ENCODE measurements at regions not wholly inside any gene's neighbourhood (a gene's known extent, or its start where the extent isn't known, plus 50 kb on each side); places are given as distances from the start of the nearest gene placed in this dataset.

DNA sequence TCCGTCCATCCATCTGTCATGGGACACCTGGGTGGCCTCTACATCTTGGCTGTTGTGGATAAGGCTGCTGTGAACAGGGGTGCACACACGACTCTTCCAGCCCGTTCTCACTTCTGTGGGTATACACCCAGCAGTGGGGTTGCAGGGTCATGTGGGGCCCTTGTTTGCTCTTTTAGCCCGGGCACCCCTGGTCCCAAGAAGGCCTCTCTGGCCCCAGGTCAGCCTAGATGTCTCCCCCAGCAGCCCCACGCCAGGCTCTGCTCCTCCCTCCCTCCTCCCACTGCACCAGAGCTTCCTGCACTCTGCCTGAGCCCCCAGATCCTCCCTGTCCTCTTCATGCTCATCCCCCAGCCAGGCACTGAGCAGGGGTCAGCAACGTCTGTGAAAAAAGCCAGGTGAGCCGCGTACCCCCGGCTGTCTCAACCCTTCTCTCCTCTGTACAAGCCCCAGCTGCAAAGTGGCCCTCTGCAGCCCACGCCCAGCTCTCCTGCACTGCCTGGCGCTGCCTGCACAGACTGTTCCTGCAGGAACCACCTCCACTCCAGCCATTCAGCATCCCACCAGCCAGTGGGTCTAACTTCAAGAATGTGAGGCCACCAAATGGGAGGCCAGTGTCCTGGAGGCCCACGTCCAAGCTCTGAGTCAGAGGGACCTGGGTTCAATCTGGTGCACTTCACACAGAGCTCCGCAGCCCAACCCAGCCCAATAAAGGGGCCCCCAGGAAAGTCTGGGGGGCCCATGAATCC is 1508.9 kb downstream of the BRD1 start:
- no peak overlapping the region for H3K4me3 Mint-ChIP-seq
- TF ChIP-seq CTCF (IDR thresholded peaks at IDR 0.05) = no peak
- no peak for DNase-seq
- peaks cover 78% of the 10 kb centered on the region for H3K9me3 Mint-ChIP-seq
- H3K27me3 Mint-ChIP-seq (ENCODE audit: insufficient read depth) = peaks cover 4% of the 10 kb centered on the region
- no peak overlapping the region for H3K27ac Mint-ChIP-seq
- no peaks in the 10 kb centered on the region; the same call in 1 of the 2 replicates for H3K36me3 Mint-ChIP-seq (ENCODE audit: low read depth)
- H3K4me1 Mint-ChIP-seq (ENCODE audit: low read depth) = no peaks in the 10 kb centered on the region

DNA sequence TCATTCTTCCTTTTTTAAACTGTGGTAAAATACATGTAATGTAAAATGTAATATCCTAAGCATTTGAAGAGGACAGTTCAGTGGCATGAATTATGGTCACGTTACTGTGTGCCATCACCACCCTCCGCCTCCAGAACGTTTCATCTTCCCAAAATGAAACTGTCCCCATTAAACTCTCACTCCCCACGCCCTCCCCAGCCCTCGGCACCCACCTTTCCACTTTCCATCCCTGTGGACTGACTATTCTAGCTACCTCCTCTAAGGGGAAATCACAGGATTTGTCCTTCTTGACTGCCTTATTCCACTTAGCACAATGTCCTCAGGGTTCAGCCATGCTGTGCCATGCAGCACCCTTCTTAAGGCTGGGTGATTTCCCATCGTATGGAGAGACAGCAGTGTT is 1509.5 kb downstream of the BRD1 start:
- Mint-ChIP-seq H3K27ac (no peak overlapping the region), H3K4me1 (ENCODE audit: low read depth) (no peaks in the 10 kb centered on the region), H3K4me3 (no peak overlapping the region), H3K27me3 (ENCODE audit: insufficient read depth) (peaks cover 4% of the 10 kb centered on the region), H3K36me3 (ENCODE audit: low read depth) (no peaks in the 10 kb centered on the region; the same call in 1 of the 2 replicates), H3K9me3 (peaks cover 83% of the 10 kb centered on the region)
- no peak for DNase-seq
- TF ChIP-seq CTCF (IDR thresholded peaks at IDR 0.05) = no peak

GRCh38 chr22:48316257-48317250 is 1511.1 kb downstream of the BRD1 start:
- Mint-ChIP-seq H3K27ac (no peak overlapping the region), H3K4me3 (no peak overlapping the region), H3K9me3 (peaks cover 90% of the 10 kb centered on the region), H3K4me1 (ENCODE audit: low read depth) (no peaks in the 10 kb centered on the region), H3K27me3 (ENCODE audit: insufficient read depth) (peaks cover 4% of the 10 kb centered on the region), H3K36me3 (ENCODE audit: low read depth) (no peaks in the 10 kb centered on the region; the same call in none of the 2 replicates)
- DNase-seq = no peak
- no peak for TF ChIP-seq CTCF (IDR thresholded peaks at IDR 0.05)

GRCh38 chr22:48315439-48316256 is 1512.0 kb downstream of the BRD1 start:
- Mint-ChIP-seq H3K4me1 (ENCODE audit: low read depth) (no peaks in the 10 kb centered on the region), H3K27me3 (ENCODE audit: insufficient read depth) (peaks cover 1% of the 10 kb centered on the region), H3K27ac (no peak overlapping the region), H3K4me3 (no peak overlapping the region), H3K9me3 (peaks cover 88% of the 10 kb centered on the region), H3K36me3 (ENCODE audit: low read depth) (no peaks in the 10 kb centered on the region; the same call in none of the 2 replicates)
- DNase-seq = no peak
- no peak for TF ChIP-seq CTCF (IDR thresholded peaks at IDR 0.05)

GRCh38 chr22:48314073-48314472 is 1513.6 kb downstream of the BRD1 start:
- DNase-seq = no peak
- H3K9me3 Mint-ChIP-seq = peaks cover 91% of the 10 kb centered on the region
- no peaks in the 10 kb centered on the region for H3K4me1 Mint-ChIP-seq (ENCODE audit: low read depth)

More at GRCh38 chr22:48314073-48314472, 1513.6 kb downstream of the BRD1 start:
- no peak overlapping the region for H3K27ac Mint-ChIP-seq
- peaks cover 3% of the 10 kb centered on the region for H3K27me3 Mint-ChIP-seq (ENCODE audit: insufficient read depth)
- no peak for TF ChIP-seq CTCF (IDR thresholded peaks at IDR 0.05)
- no peak overlapping the region for H3K4me3 Mint-ChIP-seq
- H3K36me3 Mint-ChIP-seq (ENCODE audit: low read depth) = peaks cover 5% of the 10 kb centered on the region
